B cell (primary cell): ENCODE measurements at regions not wholly inside any gene's neighbourhood (a gene's known extent, or its start where the extent isn't known, plus 50 kb on each side); places are given as distances from the start of the nearest gene placed in this dataset.

Experiments
- ATAC-seq: fragments of 200-7000 bp; cut with Tn5 transposase; one replicate; pipeline ENCODE4 v1.10.0; 2021; ENCODE audit warnings: low read depth, mild to moderate bottlenecking, moderate number of reproducible peaks, moderate library complexity
- CTCF ChIA-PET: fragments of 350-600 bp; sonication (Branson Sonifier 250); formaldehyde crosslinking; loops from one replicate; lab custom pipeline; 2021; ENCODE audit warnings: antibody characterized with exemption, inconsistent platforms; lab: Charles Lee
- POLR2A ChIA-PET: fragments of 350-600 bp; sonication (Branson Sonifier 250); formaldehyde crosslinking; loops from one replicate; lab custom pipeline; 2021; ENCODE audit warnings: antibody characterized with exemption; lab: Charles Lee
- DNase-seq: peaks from one replicate; pipeline ENCODE4 v3.0.0; 2013
- H2AFZ ChIP-seq: 2 replicates; pipeline ENCODE4 v1.6.1; 2012; ENCODE audit warnings: mild to moderate bottlenecking, low read depth, low read length; ENCODE audit not compliant: insufficient read depth, poor library complexity, severe bottlenecking
- H3K27ac ChIP-seq, 2 donors: 1 replicate in 1 of 2; 2 replicates in 1 of 2; pipeline ENCODE4 v1.5.1; 2012 to 2013; ENCODE audit warnings: low read length in 2 of 2, mild to moderate bottlenecking in 2 of 2, moderate library complexity in 1 of 2
- H3K27me3 ChIP-seq, 4 experiments: fragments of 200-600 bp in 1 of 4; sonication (generic) in 1 of 4; replicated peaks in 1 of 4; 1 replicate in 2 of 4; 2 replicates in 2 of 4; pipeline versions ENCODE4 v1.6.1 to v1.7.0; 2013 to 2016; ENCODE audit warnings: low read length in 3 of 4, mild to moderate bottlenecking in 2 of 4, mixed read lengths in 1 of 4, moderate library complexity in 1 of 4; ENCODE audit not compliant: insufficient read depth in 4 of 4, control insufficient read depth in 3 of 4; ENCODE audit errors: control extremely low read depth in 1 of 4
- H3K36me3 ChIP-seq, 2 experiments: replicated peaks in 1 of 2; 1 replicate in 1 of 2; 2 replicates in 1 of 2; pipeline versions ENCODE4 v1.6.1 to v1.7.1; 2013; ENCODE audit warnings: low read length in 1 of 2; ENCODE audit not compliant: insufficient read depth in 2 of 2, control insufficient read depth in 1 of 2; ENCODE audit errors: control extremely low read depth in 1 of 2, extremely low read depth in 1 of 2
- H3K4me1 ChIP-seq, 2 donors: fragments of 200-600 bp in 1 of 2; sonication (generic) in 1 of 2; 1 replicate in 1 of 2; 2 replicates in 1 of 2; pipeline versions ENCODE4 v1.5.1 to v1.6.1; 2013 to 2017; ENCODE audit warnings: low read length in 2 of 2; ENCODE audit not compliant: control insufficient read depth in 2 of 2, insufficient read depth in 2 of 2
- H3K4me2 ChIP-seq: replicated peaks from 2 replicates; pipeline ENCODE3; 2012; ENCODE audit warnings: mild to moderate bottlenecking, low read depth, low read length; ENCODE audit not compliant: poor library complexity, severe bottlenecking
- H3K4me3 ChIP-seq, 5 experiments: fragments of 200-600 bp in 1 of 5; sonication (generic) in 1 of 5; 1 replicate in 3 of 5; 2 replicates in 2 of 5; pipeline versions ENCODE4 v1.5.1 to v1.7.0; 2011 to 2016; ENCODE audit warnings: low read length in 4 of 5, mild to moderate bottlenecking in 4 of 5, low read depth in 2 of 5, control low read depth in 1 of 5, moderate library complexity in 1 of 5; ENCODE audit not compliant: insufficient read depth in 1 of 5; ENCODE audit errors: control extremely low read depth in 1 of 5, extremely low read depth in 1 of 5
- H3K79me2 ChIP-seq: fragments of 200-600 bp; sonication (generic); one replicate; pipeline ENCODE4 v1.6.0; 2016; ENCODE audit warnings: low read length; ENCODE audit not compliant: control insufficient read depth, insufficient read depth
- H3K9ac ChIP-seq: fragments of 200-600 bp; sonication (generic); 2 replicates; pipeline ENCODE4 v1.6.1; 2017; ENCODE audit warnings: mild to moderate bottlenecking, low read length, moderate library complexity
- H3K9me3 ChIP-seq, 3 donors: one replicate each; pipeline versions ENCODE4 v1.6.1 to v1.7.1; 2013; ENCODE audit warnings: low read length in 2 of 3; ENCODE audit not compliant: control insufficient read depth in 2 of 3, insufficient read depth in 1 of 3; ENCODE audit errors: control extremely low read depth in 1 of 3
- H4K20me1 ChIP-seq: 2 replicates; pipeline ENCODE4 v1.6.0; 2012; ENCODE audit warnings: mild to moderate bottlenecking, low read length; ENCODE audit not compliant: insufficient read depth, control insufficient read depth, poor library complexity, severe bottlenecking
- H3K27ac Mint-ChIP-seq: one replicate; pipeline ENCODE4 v1.8.0; 2021; ENCODE audit warnings: mixed read lengths
- H3K27me3 Mint-ChIP-seq: one replicate; pipeline ENCODE4 v1.8.0; 2021; ENCODE audit warnings: mixed read lengths
- H3K4me1 Mint-ChIP-seq: one replicate; pipeline ENCODE4 v1.8.0; 2021; ENCODE audit warnings: mixed read lengths
- H3K4me3 Mint-ChIP-seq: one replicate; pipeline ENCODE4 v1.8.0; 2021; ENCODE audit warnings: mixed read lengths
- H3K9me3 Mint-ChIP-seq: one replicate; pipeline ENCODE4 v1.8.0; 2022; ENCODE audit warnings: mixed read lengths; ENCODE audit not compliant: insufficient read depth
- CTCF ChIP-seq: fragments of 200-600 bp; IDR thresholded peaks from one replicate; pipeline ENCODE4 v1.8.0; 2022; ENCODE audit warnings: antibody characterized with exemption, mild to moderate bottlenecking
- EZH2 ChIP-seq: IDR thresholded peaks from 2 replicates; pipeline ENCODE4 v1.6.1; 2012; ENCODE audit warnings: borderline replicate concordance, low read depth, mild to moderate bottlenecking, moderate library complexity, low read length; ENCODE audit not compliant: insufficient read depth, poor library complexity, severe bottlenecking
- intact Hi-C: fragments of 100-400 bp; cut with micrococcal nuclease; formaldehyde crosslinking; loops from one replicate; pipeline ENCODE4 v1.10.0; 2022

DNA sequence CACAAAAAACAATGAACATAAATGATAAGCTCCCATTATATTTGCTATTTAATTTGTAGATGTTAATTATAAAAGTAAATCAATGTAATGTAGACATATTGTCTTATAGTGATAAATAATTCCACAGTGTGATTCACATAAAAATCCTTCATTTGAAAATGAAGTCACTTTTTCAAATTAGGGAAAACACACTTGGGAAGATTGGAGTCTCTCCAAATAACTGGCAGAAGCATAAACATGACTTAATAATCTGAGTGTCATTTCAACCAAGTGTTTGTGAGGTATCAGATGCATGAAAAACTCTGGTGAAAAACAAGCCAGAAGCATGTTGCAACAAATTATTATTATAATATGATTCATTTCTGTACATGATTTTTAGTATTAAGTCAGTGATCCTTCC, 102.2 kb downstream of the CETN3 start:
- TF ChIP-seq CTCF (no peak), EZH2 (no peak)
- Histone ChIP-seq H3K79me2 (no peaks in the 10 kb centered on the region), H3K9me3 (no peaks in the 10 kb centered on the region), H3K4me2 (no peak overlapping the region), H3K27ac (no peak overlapping the region), H3K9ac (no peak overlapping the region), H4K20me1 (no peaks in the 10 kb centered on the region), H3K36me3 (no peaks in the 10 kb centered on the region), H3K4me1 (no peaks in the 10 kb centered on the region), H3K4me3 (no peak overlapping the region), H3K27me3 (no peaks in the 10 kb centered on the region), H2AFZ (no peak overlapping the region)
- peaks cover 9% of the 10 kb centered on the region for H3K27me3 Mint-ChIP-seq
- H3K4me1 Mint-ChIP-seq: no peaks in the 10 kb centered on the region
- no peak overlapping the region for H3K27ac Mint-ChIP-seq
- no peak for DNase-seq
- ChIA-PET CTCF (no interaction called here), POLR2A (no interaction called here)
- H3K9me3 Mint-ChIP-seq: no peaks in the 10 kb centered on the region
- intact Hi-C loops: no loop called here
- ATAC-seq: no peak
- no peak overlapping the region for H3K4me3 Mint-ChIP-seq

GRCh38 chr5:90306613-90307012, 102.9 kb downstream of the CETN3 start:
- Histone ChIP-seq H3K36me3 (no peaks in the 10 kb centered on the region), H3K4me3 (no peak overlapping the region), H3K9ac (no peak overlapping the region), H3K79me2 (no peaks in the 10 kb centered on the region), H3K4me2 (no peak overlapping the region), H4K20me1 (no peaks in the 10 kb centered on the region), H3K9me3 (no peaks in the 10 kb centered on the region), H3K27me3 (no peaks in the 10 kb centered on the region), H3K4me1 (no peaks in the 10 kb centered on the region), H3K27ac (no peak overlapping the region), H2AFZ (no peak overlapping the region)
- no peaks in the 10 kb centered on the region for H3K9me3 Mint-ChIP-seq
- intact Hi-C loops: no loop called here
- peaks cover 4% of the 10 kb centered on the region for H3K4me1 Mint-ChIP-seq
- H3K27ac Mint-ChIP-seq: no peak overlapping the region
- H3K27me3 Mint-ChIP-seq: peaks cover 9% of the 10 kb centered on the region
- POLR2A ChIA-PET: no interaction called here
- CTCF ChIA-PET: no interaction called here
- no peak overlapping the region for H3K4me3 Mint-ChIP-seq
- no peak for TF ChIP-seq EZH2
- no peak for TF ChIP-seq CTCF
- no peak for ATAC-seq
- no peak for DNase-seq
